OCI-LY1 (cell line): ENCODE measurements at regions not wholly inside any gene's neighbourhood (a gene's known extent, or its start where the extent isn't known, plus 50 kb on each side); places are given as distances from the start of the nearest gene placed in this dataset.

Source experiments
- CTCF ChIP-seq: fragments of 200-600 bp; sonication (generic), shearing (Covaris generic); IDR thresholded peaks from 2 replicates; pipeline ENCODE4 v1.5.1; 2017; ENCODE audit warnings: mild to moderate bottlenecking, antibody characterized with exemption, low read length, moderate library complexity, mixed read lengths
- EZH2 ChIP-seq: fragments of 200-600 bp; sonication (generic), shearing (Covaris generic); IDR thresholded peaks from 2 replicates; pipeline ENCODE4 v1.8.0; 2017; ENCODE audit warnings: borderline replicate concordance, mixed run types, mild to moderate bottlenecking, antibody characterized with exemption, low read length, moderate library complexity, mixed read lengths

DNA sequence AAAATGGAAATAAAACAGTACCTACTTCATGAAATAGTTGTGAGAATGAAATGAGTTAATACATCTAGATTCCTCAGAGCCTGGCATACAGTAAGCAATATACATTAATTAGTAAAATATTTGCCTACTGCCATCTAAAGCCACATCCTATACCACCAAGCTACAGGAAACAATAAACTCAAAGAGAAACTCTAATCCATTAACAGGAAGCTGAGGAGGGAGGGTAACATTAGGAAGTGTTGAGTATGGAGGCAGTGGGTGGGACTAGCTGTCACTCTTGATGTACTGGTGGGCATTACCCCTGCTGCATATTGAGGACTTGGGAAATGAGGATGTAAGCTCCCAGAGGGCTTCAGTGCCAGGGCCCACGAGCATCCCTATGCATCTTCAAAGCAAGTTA lies 396.5 kb downstream of the TNS1 start:
- TF ChIP-seq EZH2 (no peak), CTCF (no peak)
